ENCODE measurements at regions not wholly inside any gene's neighbourhood (a gene's known extent, or its start where the extent isn't known, plus 50 kb on each side); places are given as distances from the start of the nearest gene placed in this dataset.

DNA sequence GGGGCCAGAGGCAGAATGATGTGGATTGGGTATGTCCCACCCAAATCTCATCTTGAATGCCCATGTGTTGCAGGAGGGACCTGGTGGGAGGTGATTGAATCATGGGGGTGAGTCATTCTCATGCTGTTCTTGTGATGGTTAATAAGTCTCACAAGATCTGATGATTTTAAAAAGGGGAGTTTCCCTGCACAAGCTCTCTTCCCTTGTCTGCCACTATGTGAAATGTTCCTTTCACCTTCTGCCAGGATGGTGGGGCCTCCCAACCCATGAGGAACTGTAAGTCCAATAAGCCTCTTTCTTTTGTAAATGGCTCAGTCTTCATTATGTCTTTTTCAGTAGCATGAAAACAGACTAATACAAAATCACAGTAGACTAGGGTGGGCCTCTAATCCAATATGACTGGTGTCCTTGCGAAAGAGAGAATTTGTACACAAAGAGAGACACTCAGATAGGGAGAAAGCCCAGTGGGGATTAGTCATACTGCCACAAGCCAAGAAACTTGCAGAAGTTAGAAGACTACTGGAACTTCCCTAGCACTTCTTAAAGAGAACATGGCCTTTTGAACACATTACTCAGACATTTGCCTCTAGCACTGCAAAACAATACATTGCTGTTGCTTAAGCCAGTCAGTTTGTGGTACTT, 68.4 kb downstream of the ANXA1 start:
- no peak overlapping the region for H3K4me3 ChIP-seq (ENCODE audit: low read length)
- DNase-seq (ENCODE audit: low read depth), result peak; percentile 32
- TF ChIP-seq CTCF (conservative IDR thresholded peaks at IDR 0.05; ENCODE audit: low read length), result no peak

GRCh38 chr9:73223594-73223993, 71.9 kb downstream of the ANXA1 start:
- H3K4me3 ChIP-seq (ENCODE audit: low read length), result no peak overlapping the region
- no peak for TF ChIP-seq CTCF (conservative IDR thresholded peaks at IDR 0.05; ENCODE audit: low read length)
- no peak for DNase-seq (ENCODE audit: low read depth)

GRCh38 chr9:73229543-73229942, 77.9 kb downstream of the ANXA1 start:
- no peak for TF ChIP-seq CTCF (conservative IDR thresholded peaks at IDR 0.05; ENCODE audit: low read length)

DNA sequence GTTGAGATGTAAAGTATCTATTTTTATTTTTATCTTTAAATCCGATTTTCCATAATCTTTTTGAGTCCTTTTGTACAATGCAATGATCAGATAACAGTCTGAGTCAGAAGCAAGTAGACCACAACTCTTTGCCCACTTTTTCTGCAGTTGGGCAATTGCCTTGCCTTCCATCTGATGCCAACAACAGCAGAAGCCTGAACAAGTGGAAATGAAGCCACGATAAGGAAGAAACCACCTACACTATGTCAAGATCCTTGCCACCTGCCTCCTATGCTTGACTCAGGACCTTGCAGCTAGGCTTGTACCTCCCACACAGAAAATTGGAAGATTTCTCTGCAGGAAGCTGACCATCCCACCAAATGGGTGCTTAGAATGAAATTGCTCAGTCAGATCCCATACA, 78.6 kb downstream of the ANXA1 start:
- H3K4me3 ChIP-seq (ENCODE audit: low read length), result no peak overlapping the region
- no peak for TF ChIP-seq CTCF (conservative IDR thresholded peaks at IDR 0.05; ENCODE audit: low read length)
- DNase-seq (ENCODE audit: low read depth), result no peak

More at GRCh38 chr9:73229543-73229942, 77.9 kb downstream of the ANXA1 start:
- DNase-seq (ENCODE audit: low read depth), result no peak
- no peak overlapping the region for H3K4me3 ChIP-seq (ENCODE audit: low read length)

DNA sequence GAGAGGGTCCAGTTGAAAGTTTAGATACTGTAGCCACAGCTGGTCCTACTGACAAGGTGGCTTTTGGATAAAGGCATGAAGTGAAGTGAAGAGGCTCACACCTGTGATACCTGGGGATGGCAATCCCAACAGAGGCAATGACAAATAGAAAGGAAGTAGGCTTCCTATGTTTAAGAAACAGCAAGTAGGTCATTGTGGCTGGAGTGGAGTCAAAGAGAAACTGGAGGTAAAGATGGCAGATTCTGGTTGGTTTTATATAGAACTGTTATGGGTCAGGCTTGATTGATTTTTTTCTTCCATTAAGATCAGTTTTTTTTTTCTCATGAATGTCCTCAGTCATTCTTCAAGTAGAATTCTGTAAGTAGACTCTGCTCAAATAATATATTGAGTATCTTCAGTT, 79.5 kb downstream of the ANXA1 start:
- no peak overlapping the region for H3K4me3 ChIP-seq (ENCODE audit: low read length)
- no peak for DNase-seq (ENCODE audit: low read depth)
- no peak for TF ChIP-seq CTCF (conservative IDR thresholded peaks at IDR 0.05; ENCODE audit: low read length)

DNA sequence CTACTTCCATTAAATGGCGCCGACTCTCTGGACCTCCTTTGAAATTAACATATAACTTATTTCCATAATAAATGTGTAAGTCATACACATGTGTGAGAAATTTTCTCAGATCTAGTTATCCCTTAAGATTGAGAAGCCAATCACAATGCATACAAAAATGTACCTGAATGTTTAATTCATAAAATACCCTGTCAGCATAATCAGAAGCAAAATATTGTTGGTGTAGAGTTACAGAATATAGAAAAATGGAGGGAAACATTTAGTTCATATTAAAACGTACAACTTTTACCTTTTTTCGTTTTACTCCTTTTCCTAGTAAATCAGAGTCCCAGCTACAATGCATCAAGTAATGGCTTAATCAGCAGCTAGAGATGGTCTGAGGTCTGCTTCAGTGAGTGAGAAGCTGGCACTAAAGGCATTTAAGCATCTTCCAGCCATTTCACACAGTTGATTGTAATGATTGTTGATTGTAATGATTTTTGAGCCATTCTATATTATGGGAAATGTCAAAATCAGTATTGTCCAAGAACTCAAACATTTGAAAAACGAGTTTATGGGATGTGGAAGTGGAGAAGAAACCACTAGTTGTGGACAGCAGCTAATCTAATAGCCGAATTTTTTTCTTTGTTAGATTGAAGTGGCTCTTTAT, 81.8 kb downstream of the ANXA1 start:
- no peak for TF ChIP-seq CTCF (conservative IDR thresholded peaks at IDR 0.05; ENCODE audit: low read length)
- no peak overlapping the region for H3K4me3 ChIP-seq (ENCODE audit: low read length)
- DNase-seq (ENCODE audit: low read depth), result no peak

DNA sequence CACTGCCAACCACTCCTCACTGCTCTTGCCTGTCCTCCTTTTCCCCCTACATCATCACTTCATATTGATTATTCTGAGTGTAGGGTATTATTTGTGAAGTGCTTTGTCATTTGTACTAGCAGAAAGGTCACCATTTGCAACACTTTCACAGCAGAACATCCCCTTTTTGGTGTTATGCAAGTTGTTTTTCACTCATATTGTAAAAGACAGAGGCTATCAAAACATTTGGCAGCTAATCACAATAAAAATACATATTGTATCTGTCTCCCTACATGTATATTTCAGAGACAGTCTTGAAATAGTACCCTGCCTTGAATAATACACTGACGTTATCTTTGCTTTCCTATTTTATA, 82.3 kb downstream of the ANXA1 start:
- no peak for DNase-seq (ENCODE audit: low read depth)
- H3K4me3 ChIP-seq (ENCODE audit: low read length), result no peak overlapping the region
- no peak for TF ChIP-seq CTCF (conservative IDR thresholded peaks at IDR 0.05; ENCODE audit: low read length)
